ENCODE measurements at regions not wholly inside any gene's neighbourhood (a gene's known extent, or its start where the extent isn't known, plus 50 kb on each side); places are given as distances from the start of the nearest gene placed in this dataset.

DNA sequence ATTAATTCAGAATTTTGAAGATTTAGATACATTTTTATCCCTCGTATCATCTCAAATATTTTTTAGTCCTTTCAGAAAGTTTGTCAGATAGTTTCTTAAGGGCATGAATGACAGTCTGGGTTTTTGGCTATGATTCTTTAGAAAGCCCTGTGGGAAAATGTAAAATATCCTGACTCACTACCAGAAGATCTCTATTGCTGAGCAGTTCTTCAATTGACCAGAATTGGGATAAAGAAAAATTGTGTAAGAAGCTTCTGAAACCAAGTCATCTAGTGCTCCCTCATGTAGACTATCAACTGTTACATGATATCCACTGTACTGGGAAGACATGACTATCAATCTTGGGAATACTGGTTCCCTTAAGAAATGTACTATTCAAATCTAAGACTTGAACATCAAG, 608.3 kb upstream of the CHRM3 start:
- TF ChIP-seq, protein P1, sequence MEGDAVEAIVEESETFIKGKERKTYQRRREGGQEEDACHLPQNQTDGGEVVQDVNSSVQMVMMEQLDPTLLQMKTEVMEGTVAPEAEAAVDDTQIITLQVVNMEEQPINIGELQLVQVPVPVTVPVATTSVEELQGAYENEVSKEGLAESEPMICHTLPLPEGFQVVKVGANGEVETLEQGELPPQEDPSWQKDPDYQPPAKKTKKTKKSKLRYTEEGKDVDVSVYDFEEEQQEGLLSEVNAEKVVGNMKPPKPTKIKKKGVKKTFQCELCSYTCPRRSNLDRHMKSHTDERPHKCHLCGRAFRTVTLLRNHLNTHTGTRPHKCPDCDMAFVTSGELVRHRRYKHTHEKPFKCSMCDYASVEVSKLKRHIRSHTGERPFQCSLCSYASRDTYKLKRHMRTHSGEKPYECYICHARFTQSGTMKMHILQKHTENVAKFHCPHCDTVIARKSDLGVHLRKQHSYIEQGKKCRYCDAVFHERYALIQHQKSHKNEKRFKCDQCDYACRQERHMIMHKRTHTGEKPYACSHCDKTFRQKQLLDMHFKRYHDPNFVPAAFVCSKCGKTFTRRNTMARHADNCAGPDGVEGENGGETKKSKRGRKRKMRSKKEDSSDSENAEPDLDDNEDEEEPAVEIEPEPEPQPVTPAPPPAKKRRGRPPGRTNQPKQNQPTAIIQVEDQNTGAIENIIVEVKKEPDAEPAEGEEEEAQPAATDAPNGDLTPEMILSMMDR (IDR thresholded peaks at IDR 0.05; ENCODE audit: low read depth, low read length): no peak
- peaks cover 30% of the 10 kb centered on the region for H3K4me1 ChIP-seq
- no peaks in the 10 kb centered on the region for H3K27me3 ChIP-seq
- DNase-seq: no peak
- no peaks in the 10 kb centered on the region for H3K9me3 ChIP-seq
- H3K4me3 ChIP-seq (ENCODE audit: low read depth, low read length): no peak overlapping the region
- H3K36me3 ChIP-seq: no peaks in the 10 kb centered on the region

GRCh38 chr1:238777551-238777950, 608.8 kb upstream of the CHRM3 start:
- no peaks in the 10 kb centered on the region for H3K9me3 ChIP-seq
- no peak overlapping the region for H3K4me3 ChIP-seq (ENCODE audit: low read depth, low read length)
- H3K4me1 ChIP-seq: peaks cover 24% of the 10 kb centered on the region
- no peaks in the 10 kb centered on the region for H3K36me3 ChIP-seq
- H3K27me3 ChIP-seq: no peaks in the 10 kb centered on the region
- no peak for DNase-seq
- TF ChIP-seq, protein P1 (IDR thresholded peaks at IDR 0.05; ENCODE audit: low read depth, low read length): no peak

- TF ChIP-seq, protein P1 (IDR thresholded peaks at IDR 0.05; ENCODE audit: low read depth, low read length): no peak
- Histone ChIP-seq H3K9me3 (no peaks in the 10 kb centered on the region), H3K4me1 (peaks cover 16% of the 10 kb centered on the region), H3K36me3 (no peaks in the 10 kb centered on the region), H3K27me3 (no peaks in the 10 kb centered on the region), H3K4me3 (ENCODE audit: low read depth, low read length) (no peak overlapping the region)
- DNase-seq: no peak
These were observed 610.2 kb upstream of the CHRM3 start for GRCh38 chr1:238776126-238776525.

DNA sequence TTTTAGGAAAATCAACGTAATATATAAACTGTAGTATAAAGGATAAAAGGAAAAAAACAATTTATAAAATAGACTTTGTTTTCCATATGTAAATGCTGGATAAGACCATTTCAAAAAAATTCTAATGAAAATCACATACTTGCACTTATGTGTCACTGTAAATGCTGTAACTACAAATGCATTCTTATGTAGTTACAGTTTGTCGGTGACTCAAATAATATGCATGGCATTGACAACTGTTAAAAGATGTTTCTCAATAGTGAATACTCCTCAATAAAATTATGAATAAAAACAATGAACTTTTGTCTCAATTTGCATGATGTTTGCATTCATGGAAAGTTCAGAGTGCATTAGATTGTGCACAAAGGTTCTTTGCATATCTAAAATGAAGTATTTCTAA, 614.0 kb upstream of the CHRM3 start:
- no peaks in the 10 kb centered on the region for H3K9me3 ChIP-seq
- H3K4me3 ChIP-seq (ENCODE audit: low read depth, low read length): no peak overlapping the region
- H3K4me1 ChIP-seq: no peaks in the 10 kb centered on the region
- TF ChIP-seq, protein P1 (IDR thresholded peaks at IDR 0.05; ENCODE audit: low read depth, low read length): no peak
- no peaks in the 10 kb centered on the region for H3K36me3 ChIP-seq
- DNase-seq: no peak
- H3K27me3 ChIP-seq: no peaks in the 10 kb centered on the region

DNA sequence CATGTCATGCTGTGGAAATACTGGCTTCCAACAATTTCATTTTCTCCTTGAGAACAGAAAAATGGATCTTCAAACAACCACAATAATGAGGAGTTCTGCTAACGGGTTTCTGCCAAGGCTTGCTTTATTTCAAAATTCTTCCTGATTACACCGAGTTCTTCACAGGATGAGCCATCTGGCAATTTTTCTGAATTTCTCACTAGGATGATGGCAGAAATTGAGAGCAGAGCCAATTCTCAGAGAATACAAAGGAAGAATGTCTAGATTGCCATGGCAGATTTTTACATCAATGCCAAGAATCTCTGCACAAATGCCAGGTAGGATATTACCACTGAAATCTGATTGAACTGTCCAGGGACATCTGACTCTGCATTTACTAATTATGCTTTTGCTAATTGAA, 619.0 kb upstream of the CHRM3 start:
- H3K36me3 ChIP-seq: no peaks in the 10 kb centered on the region
- no peak for DNase-seq
- H3K4me3 ChIP-seq (ENCODE audit: low read depth, low read length): no peak overlapping the region
- TF ChIP-seq, protein P1 (IDR thresholded peaks at IDR 0.05; ENCODE audit: low read depth, low read length): no peak
- no peaks in the 10 kb centered on the region for H3K4me1 ChIP-seq
- peaks cover 5% of the 10 kb centered on the region; the same call in 1 of the 2 replicates for H3K9me3 ChIP-seq
- no peaks in the 10 kb centered on the region for H3K27me3 ChIP-seq

DNA sequence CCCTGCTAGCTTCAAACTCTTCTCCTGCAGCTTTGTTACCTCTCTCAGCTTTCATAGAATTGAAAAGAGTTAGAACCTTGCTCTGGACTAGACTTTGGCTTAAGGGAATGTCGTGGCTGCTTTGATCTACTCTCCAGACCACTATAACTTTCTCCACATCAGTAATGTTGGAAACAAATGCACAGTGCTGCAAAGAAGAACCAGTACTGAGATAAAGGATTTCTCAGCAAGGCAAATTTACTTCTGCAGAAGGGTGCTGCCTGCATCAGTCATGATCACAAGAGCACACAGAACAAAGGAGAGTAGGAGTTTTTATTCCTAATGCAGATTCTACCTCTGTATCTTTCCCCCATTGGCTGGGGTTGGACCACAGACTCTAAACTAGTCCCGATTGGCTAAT, 621.6 kb upstream of the CHRM3 start:
- TF ChIP-seq, protein P1 (IDR thresholded peaks at IDR 0.05; ENCODE audit: low read depth, low read length): no peak
- no peak for DNase-seq
- H3K4me3 ChIP-seq (ENCODE audit: low read depth, low read length): no peak overlapping the region
- peaks cover 5% of the 10 kb centered on the region; the same call in 1 of the 2 replicates for H3K9me3 ChIP-seq
- peaks cover 5% of the 10 kb centered on the region; the same call in 1 of the 2 replicates for H3K4me1 ChIP-seq
- H3K36me3 ChIP-seq: no peaks in the 10 kb centered on the region
- H3K27me3 ChIP-seq: no peaks in the 10 kb centered on the region

Measured in BE2C (cell line).